HFF-Myc (cell line): ENCODE measurements at regions not wholly inside any gene's neighbourhood (a gene's known extent, or its start where the extent isn't known, plus 50 kb on each side); places are given as distances from the start of the nearest gene placed in this dataset.

Experiments
- DNase-seq: peaks from one replicate; pipeline ENCODE4 v3.0.0-alpha.2; 2011; ENCODE audit warnings: low read depth; ENCODE audit errors: extremely low read depth
- H3K4me3 ChIP-seq: replicated peaks from 2 replicates; pipeline ENCODE4 v1.5.1; 2011; ENCODE audit warnings: low read depth, mild to moderate bottlenecking, control low read depth, low read length
- CTCF ChIP-seq: IDR thresholded peaks from 2 replicates; pipeline ENCODE4 v1.5.1; 2012; ENCODE audit warnings: mild to moderate bottlenecking, low read depth, low read length, control low read depth; ENCODE audit errors: missing control alignments

- no peak overlapping the region for H3K4me3 ChIP-seq
- TF ChIP-seq CTCF = peak; percentile 49
- peak; percentile 20 for DNase-seq
These were observed 53.1 kb upstream of the HMCN1 start for GRCh38 chr1:185681034-185681633.

GRCh38 chr1:185680453-185680852 is 53.7 kb upstream of the HMCN1 start:
- no peak for DNase-seq
- H3K4me3 ChIP-seq = no peak overlapping the region
- no peak for TF ChIP-seq CTCF

GRCh38 chr1:185679220-185679619 is 55.0 kb upstream of the HMCN1 start:
- no peak for TF ChIP-seq CTCF
- H3K4me3 ChIP-seq = no peak overlapping the region
- DNase-seq = no peak

GRCh38 chr1:185676969-185677368 is 57.2 kb upstream of the HMCN1 start:
- TF ChIP-seq CTCF = no peak
- H3K4me3 ChIP-seq = no peak overlapping the region
- DNase-seq = no peak

GRCh38 chr1:185674201-185674600 is 60.0 kb upstream of the HMCN1 start:
- H3K4me3 ChIP-seq = no peak overlapping the region
- no peak for TF ChIP-seq CTCF
- DNase-seq = no peak

GRCh38 chr1:185672719-185673360 is 61.4 kb upstream of the HMCN1 start:
- H3K4me3 ChIP-seq = no peak overlapping the region
- no peak for TF ChIP-seq CTCF
- DNase-seq = no peak
